ENCODE measurements at regions not wholly inside any gene's neighbourhood (a gene's known extent, or its start where the extent isn't known, plus 50 kb on each side); places are given as distances from the start of the nearest gene placed in this dataset.

DNA sequence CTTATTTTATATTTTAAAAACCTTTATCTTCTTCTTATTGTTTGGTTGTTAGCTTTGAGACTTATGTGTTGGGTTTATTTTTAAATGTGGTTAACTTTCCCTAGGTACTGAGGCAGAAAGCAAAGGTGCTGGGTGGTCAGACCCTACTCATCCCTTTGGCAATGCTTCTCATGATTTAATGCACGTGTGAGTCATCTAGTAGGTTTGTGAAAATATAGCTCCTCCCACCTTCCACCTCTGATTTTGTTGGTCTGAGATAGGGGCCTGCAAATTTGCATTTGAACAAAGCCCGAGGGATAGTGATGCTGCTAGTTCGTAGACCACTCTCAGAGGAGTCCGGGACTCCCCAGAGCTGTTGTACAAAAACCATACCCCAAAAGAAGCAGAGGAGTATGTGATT is 771.3 kb upstream of the ARGLU1 start:
- DNase-seq, result no peak
- H3K36me3 ChIP-seq (replicated peaks in 1 of 2; ENCODE audit: control insufficient read depth in 1 of 2, insufficient read depth in 2 of 2, low read length in 1 of 2), result no peaks in the 10 kb centered on the region
- no peaks in the 10 kb centered on the region; a peak in 1 of 4 replicates for H3K4me1 ChIP-seq (ENCODE audit: control insufficient read depth in 1 of 2, insufficient read depth in 2 of 2, low read depth in 1 of 2, low read length in 1 of 2)
- no peak overlapping the region for H2AFZ ChIP-seq (ENCODE audit: low read depth)
- H3K9ac ChIP-seq, result no peak overlapping the region
- H3K27ac ChIP-seq (ENCODE audit: low read depth in 2 of 2, low read length in 1 of 2), result no peak overlapping the region
- no peaks in the 10 kb centered on the region for H3K9me2 ChIP-seq
- peaks cover 4% of the 10 kb centered on the region for H3F3A ChIP-seq (replicated peaks; ENCODE audit: insufficient read depth)
- 61% methylated on average over 4 of the region's 4 CpGs for WGBS (ENCODE audit: low lambda C conversion rate)
- no peak overlapping the region for H3K4me3 ChIP-seq (ENCODE audit: low read depth in 2 of 2, low read length in 1 of 2)
- H3K79me2 ChIP-seq (ENCODE audit: insufficient read depth), result peaks cover 14% of the 10 kb centered on the region
- peaks cover 5% of the 10 kb centered on the region for H4K20me1 ChIP-seq (ENCODE audit: insufficient read depth)
- no peak overlapping the region for H3K4me2 ChIP-seq
- CTCF ChIA-PET, result interaction anchor here (0.8 to 0.9 kb wide), 2 partner anchors 9 to 35 kb away, joined by 3 read pairs; no protein-coding TSS in a partner anchor
- H3K9me3 ChIP-seq, result no peaks in the 10 kb centered on the region
- POLR2A ChIA-PET, result no interaction called here
- TF ChIP-seq FOSL2 (IDR thresholded peaks at IDR 0.05; ENCODE audit: borderline replicate concordance, low read depth) (peak; percentile 41; the same call in 1 of the 2 replicates), FOXM1 (IDR thresholded peaks at IDR 0.05; ENCODE audit: low read depth) (no peak)
- TF ChIP-seq, protein P1, sequence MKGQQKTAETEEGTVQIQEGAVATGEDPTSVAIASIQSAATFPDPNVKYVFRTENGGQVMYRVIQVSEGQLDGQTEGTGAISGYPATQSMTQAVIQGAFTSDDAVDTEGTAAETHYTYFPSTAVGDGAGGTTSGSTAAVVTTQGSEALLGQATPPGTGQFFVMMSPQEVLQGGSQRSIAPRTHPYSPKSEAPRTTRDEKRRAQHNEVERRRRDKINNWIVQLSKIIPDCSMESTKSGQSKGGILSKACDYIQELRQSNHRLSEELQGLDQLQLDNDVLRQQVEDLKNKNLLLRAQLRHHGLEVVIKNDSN (IDR thresholded peaks at IDR 0.05; ENCODE audit: borderline replicate concordance, low read depth), result no peak
- H3K27me3 ChIP-seq (ENCODE audit: insufficient read depth), result no peaks in the 10 kb centered on the region

DNA sequence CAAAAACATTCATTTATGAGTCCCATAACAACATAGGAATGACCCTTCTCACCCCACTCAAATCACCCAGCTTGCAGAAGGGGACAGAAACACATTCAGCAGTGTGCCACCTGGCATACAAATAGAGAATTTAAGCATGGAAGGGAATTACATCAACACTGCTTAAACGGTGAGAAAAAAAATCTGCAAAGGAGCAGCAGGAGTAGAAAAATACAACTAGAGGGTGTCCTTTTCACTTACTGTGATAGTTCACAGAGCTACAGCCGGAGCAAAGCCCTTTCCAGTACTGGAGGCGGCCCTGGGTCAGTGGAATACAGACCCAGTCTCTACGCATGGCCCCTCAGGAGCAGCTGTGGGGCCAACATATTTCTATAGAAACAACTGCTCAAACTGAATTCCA is 764.3 kb upstream of the ARGLU1 start:
- no peak overlapping the region for H3K9ac ChIP-seq
- TF ChIP-seq ELF1 (IDR thresholded peaks at IDR 0.05), result no peak
- TF ChIP-seq, protein P1 (IDR thresholded peaks at IDR 0.05; ENCODE audit: borderline replicate concordance, low read depth), result no peak
- no peak for TF ChIP-seq GATA2 (CRISPR knock-in tag; IDR thresholded peaks at IDR 0.05)
- no peak for TF ChIP-seq MEF2A (IDR thresholded peaks at IDR 0.05; ENCODE audit: borderline replicate concordance, low read depth)
- TF ChIP-seq FOXJ3 (CRISPR knock-in tag; IDR thresholded peaks at IDR 0.05), result no peak
- no peak for TF ChIP-seq EZH2phosphoT487 (IDR thresholded peaks at IDR 0.05; ENCODE audit: borderline replicate concordance, low read depth)
- TF ChIP-seq RFX5 (IDR thresholded peaks at IDR 0.05; ENCODE audit: low read length), result no peak
- TF ChIP-seq FOXM1 (IDR thresholded peaks at IDR 0.05; ENCODE audit: low read depth), result no peak
- TF ChIP-seq CHD2 (IDR thresholded peaks at IDR 0.05; ENCODE audit: low read length, partially characterized antibody), result no peak
- TF ChIP-seq, protein P2, sequence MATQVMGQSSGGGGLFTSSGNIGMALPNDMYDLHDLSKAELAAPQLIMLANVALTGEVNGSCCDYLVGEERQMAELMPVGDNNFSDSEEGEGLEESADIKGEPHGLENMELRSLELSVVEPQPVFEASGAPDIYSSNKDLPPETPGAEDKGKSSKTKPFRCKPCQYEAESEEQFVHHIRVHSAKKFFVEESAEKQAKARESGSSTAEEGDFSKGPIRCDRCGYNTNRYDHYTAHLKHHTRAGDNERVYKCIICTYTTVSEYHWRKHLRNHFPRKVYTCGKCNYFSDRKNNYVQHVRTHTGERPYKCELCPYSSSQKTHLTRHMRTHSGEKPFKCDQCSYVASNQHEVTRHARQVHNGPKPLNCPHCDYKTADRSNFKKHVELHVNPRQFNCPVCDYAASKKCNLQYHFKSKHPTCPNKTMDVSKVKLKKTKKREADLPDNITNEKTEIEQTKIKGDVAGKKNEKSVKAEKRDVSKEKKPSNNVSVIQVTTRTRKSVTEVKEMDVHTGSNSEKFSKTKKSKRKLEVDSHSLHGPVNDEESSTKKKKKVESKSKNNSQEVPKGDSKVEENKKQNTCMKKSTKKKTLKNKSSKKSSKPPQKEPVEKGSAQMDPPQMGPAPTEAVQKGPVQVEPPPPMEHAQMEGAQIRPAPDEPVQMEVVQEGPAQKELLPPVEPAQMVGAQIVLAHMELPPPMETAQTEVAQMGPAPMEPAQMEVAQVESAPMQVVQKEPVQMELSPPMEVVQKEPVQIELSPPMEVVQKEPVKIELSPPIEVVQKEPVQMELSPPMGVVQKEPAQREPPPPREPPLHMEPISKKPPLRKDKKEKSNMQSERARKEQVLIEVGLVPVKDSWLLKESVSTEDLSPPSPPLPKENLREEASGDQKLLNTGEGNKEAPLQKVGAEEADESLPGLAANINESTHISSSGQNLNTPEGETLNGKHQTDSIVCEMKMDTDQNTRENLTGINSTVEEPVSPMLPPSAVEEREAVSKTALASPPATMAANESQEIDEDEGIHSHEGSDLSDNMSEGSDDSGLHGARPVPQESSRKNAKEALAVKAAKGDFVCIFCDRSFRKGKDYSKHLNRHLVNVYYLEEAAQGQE (IDR thresholded peaks at IDR 0.05; ENCODE audit: low read depth, low read length), result no peak
- TF ChIP-seq RAD21 (IDR thresholded peaks at IDR 0.05; ENCODE audit: low read length), result no peak
- TF ChIP-seq RXRA (IDR thresholded peaks at IDR 0.05; ENCODE audit: borderline replicate concordance, low read depth), result no peak
- TF ChIP-seq GABPA (IDR thresholded peaks at IDR 0.05; ENCODE audit: low read depth), result no peak
- TF ChIP-seq RCOR1 (IDR thresholded peaks at IDR 0.05; ENCODE audit: low read length), result no peak
- TF ChIP-seq, protein P3, sequence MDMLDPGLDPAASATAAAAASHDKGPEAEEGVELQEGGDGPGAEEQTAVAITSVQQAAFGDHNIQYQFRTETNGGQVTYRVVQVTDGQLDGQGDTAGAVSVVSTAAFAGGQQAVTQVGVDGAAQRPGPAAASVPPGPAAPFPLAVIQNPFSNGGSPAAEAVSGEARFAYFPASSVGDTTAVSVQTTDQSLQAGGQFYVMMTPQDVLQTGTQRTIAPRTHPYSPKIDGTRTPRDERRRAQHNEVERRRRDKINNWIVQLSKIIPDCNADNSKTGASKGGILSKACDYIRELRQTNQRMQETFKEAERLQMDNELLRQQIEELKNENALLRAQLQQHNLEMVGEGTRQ (IDR thresholded peaks at IDR 0.05; ENCODE audit: borderline replicate concordance, low read depth, low read length), result no peak
- TF ChIP-seq TCF12 (IDR thresholded peaks at IDR 0.05), result no peak
- TF ChIP-seq, protein P4, sequence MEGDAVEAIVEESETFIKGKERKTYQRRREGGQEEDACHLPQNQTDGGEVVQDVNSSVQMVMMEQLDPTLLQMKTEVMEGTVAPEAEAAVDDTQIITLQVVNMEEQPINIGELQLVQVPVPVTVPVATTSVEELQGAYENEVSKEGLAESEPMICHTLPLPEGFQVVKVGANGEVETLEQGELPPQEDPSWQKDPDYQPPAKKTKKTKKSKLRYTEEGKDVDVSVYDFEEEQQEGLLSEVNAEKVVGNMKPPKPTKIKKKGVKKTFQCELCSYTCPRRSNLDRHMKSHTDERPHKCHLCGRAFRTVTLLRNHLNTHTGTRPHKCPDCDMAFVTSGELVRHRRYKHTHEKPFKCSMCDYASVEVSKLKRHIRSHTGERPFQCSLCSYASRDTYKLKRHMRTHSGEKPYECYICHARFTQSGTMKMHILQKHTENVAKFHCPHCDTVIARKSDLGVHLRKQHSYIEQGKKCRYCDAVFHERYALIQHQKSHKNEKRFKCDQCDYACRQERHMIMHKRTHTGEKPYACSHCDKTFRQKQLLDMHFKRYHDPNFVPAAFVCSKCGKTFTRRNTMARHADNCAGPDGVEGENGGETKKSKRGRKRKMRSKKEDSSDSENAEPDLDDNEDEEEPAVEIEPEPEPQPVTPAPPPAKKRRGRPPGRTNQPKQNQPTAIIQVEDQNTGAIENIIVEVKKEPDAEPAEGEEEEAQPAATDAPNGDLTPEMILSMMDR (IDR thresholded peaks at IDR 0.05), result no peak
- no peak for TF ChIP-seq NRF1 (IDR thresholded peaks at IDR 0.05; ENCODE audit: low read depth, low read length)
- TF ChIP-seq FOSL2 (IDR thresholded peaks at IDR 0.05; ENCODE audit: borderline replicate concordance, low read depth), result no peak
- H3K79me2 ChIP-seq (ENCODE audit: insufficient read depth), result no peaks in the 10 kb centered on the region
- no peak overlapping the region for H2AFZ ChIP-seq (ENCODE audit: low read depth)
- H3K4me3 ChIP-seq (ENCODE audit: low read depth in 2 of 2, low read length in 1 of 2), result no peak overlapping the region
- H3K9me3 ChIP-seq, result no peaks in the 10 kb centered on the region
- peaks cover 3% of the 10 kb centered on the region for H3F3A ChIP-seq (replicated peaks; ENCODE audit: insufficient read depth)
- H3K27ac ChIP-seq (ENCODE audit: low read depth in 2 of 2, low read length in 1 of 2), result no peak overlapping the region
- ChIA-PET POLR2A (no interaction called here), CTCF (no interaction called here)
- H3K4me1 ChIP-seq (ENCODE audit: control insufficient read depth in 1 of 2, insufficient read depth in 2 of 2, low read depth in 1 of 2, low read length in 1 of 2), result peaks cover 0 to 4% of the 10 kb centered on the region in 2 experiments; a peak in 2 of 4 replicates
- no peak for DNase-seq
- no peak overlapping the region for H3K4me2 ChIP-seq
- no peaks in the 10 kb centered on the region for H3K36me3 ChIP-seq (replicated peaks in 1 of 2; ENCODE audit: control insufficient read depth in 1 of 2, insufficient read depth in 2 of 2, low read length in 1 of 2)
- H3K9me2 ChIP-seq, result no peaks in the 10 kb centered on the region; the same call in 1 of the 2 replicates
- no peaks in the 10 kb centered on the region for H4K20me1 ChIP-seq (ENCODE audit: insufficient read depth)
- no peaks in the 10 kb centered on the region for H3K27me3 ChIP-seq (ENCODE audit: insufficient read depth)
- WGBS (ENCODE audit: low lambda C conversion rate), result 77% methylated on average over 4 of the region's 4 CpGs
